8988T (cell line): ENCODE measurements at regions not wholly inside any gene's neighbourhood (a gene's known extent, or its start where the extent isn't known, plus 50 kb on each side); places are given as distances from the start of the nearest gene placed in this dataset.

ENCODE experiments used
- DNase-seq: peaks from one replicate; pipeline ENCODE4 v3.0.0; 2011

- no peak for DNase-seq
Observed at GRCh38 chr14:101110729-101111619, 207.5 kb upstream of the RTL1 start.

DNA sequence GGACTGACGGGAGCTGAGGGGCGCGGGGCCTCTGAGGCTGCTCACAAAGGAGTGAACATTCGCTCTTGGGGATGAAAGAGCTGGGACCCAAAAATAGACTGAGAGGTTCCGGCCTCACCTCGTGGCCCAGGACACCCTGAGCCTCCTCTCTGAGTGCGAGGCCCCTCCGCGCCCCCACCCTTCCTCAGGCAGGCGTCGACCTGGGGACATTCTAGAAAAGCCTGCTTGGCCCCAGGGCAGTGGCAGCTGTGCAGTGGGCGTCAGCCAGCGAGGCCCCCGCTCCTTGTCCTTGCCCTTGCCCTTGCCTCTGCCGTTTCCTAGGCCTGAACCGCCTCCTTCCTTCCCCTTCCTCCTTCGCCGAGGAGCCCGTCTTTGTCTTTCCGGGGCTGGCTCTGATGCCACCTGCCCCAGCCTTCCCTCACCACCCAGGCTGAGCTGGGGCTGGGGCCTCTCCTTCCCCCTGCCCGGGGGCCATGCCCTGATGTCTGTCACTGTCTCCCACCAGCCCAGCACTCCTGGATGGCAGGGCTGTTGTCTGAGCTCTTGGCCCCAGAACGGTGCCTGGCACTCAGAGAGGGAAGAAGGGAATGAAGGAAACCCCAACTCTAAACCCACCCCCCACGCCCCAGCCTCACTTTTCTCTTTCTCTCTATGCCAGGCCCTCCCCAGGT lies 208.2 kb upstream of the RTL1 start:
- DNase-seq, result no peak

DNA sequence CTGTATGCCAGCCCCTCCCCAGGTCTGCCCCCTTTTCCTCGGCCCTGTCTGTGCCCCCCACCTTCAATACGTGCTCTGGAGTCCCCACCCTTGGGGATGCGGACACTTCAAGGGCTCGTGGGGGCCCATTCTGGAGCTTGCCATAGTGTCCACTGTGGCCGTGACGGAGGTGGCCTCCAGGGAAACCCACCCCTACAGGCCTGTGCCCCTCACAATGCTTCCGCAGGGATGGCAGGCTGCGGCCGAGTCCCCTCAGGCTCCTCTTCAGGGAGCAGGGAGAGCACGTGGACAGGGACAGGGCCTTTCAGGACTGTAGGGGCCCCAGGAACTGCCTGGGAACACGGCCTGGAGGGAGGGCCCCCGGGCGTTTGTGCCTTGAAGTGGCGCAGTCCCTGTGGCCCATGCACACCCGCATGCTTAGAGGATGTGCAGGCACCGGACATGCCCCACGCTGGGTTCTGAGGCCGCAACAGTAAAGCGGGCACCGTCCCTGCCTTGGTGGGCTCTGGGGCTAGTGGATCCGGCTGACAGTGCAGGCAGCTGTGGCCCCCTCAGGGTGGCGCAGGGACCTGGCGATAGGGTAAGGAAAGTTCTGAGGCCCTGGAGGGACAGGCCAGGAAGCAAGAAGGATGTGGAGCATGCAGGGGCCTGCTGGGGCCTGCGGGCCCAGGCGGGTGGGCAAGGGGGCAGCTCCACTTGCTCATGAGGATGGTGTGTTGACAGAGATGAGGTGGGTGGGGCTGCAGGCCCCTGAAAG lies 209.0 kb upstream of the RTL1 start:
- no peak for DNase-seq

GRCh38 chr14:101113108-101113612 lies 209.6 kb upstream of the RTL1 start:
- no peak for DNase-seq

GRCh38 chr14:101113835-101114725 lies 210.6 kb upstream of the RTL1 start:
- no peak for DNase-seq

DNA sequence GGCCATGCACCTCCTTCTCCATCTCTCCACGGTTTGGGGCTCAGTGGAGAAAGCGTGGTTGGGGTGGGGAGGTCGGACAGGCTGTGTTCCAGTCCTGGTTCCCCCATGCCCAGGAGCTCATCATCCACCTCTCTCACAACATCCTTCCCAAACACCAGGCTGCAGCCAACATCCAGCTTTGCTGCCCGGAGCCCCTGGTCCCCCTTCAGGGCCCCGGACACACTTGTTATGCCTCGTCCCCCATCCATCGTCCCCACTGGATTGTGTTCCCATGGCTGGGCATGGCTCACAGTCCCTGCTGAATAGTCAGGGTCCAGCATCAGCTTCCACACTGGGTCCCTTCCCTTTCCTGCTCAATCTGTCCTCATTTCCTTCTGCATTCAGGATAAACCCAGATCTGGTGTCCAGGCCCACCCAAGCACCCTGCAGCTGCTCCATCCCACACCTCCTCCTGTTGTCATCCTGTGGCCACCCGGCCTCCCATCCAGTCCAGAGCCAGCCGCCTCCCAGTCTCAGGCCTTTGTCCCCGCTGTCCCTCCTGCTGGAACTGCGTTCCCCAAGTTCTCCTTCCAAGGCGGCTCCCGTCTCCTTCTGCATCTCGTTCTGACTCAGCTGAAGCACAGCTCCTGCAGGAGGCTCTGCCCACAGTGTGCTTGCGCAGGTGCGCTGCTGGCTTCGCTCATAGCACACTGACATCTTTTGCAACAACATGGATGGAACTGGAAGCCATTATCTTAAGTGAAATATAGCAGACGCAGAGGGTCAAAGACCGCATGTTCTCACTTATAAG lies 211.4 kb upstream of the RTL1 start:
- DNase-seq, result no peak

DNA sequence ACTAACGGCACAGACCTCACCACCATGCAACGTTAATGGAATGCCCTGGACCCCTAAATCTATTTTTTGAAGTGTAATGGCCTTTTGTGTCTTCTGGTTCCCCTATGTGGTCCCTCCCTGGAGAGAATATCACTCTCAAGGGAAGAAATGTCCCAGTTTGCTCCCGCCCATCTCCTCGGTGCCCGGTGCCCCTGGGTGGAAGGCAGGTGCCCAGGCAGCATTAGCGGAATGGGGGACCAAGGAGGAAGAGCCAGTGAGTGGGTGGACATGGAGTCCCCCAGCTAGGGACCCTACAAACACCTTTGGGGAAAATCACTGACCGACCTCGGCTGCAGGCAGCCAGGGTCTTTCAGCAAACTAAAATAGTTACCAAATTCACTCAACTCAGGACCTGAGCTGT lies 212.1 kb upstream of the RTL1 start:
- no peak for DNase-seq

DNA sequence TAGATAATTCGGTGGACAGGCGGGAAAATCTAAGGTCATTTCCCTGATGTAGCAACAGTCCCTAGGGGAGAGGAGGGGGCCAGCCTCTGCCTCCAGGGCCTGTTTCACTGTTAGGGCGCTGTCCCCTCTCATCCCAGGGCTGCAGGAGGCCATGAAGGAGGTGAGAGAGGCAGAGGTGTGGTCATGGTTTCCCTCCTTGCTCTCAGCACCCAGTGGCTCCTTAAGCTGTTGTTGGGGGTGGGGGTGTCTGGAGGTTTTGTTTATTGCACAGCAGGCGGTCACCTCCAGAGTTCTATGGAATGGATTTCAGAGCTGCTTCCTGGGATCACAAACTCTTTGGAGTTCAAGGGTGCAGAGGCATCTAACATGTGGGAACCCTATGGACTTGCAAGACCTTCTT lies 212.5 kb upstream of the RTL1 start:
- no peak for DNase-seq

DNA sequence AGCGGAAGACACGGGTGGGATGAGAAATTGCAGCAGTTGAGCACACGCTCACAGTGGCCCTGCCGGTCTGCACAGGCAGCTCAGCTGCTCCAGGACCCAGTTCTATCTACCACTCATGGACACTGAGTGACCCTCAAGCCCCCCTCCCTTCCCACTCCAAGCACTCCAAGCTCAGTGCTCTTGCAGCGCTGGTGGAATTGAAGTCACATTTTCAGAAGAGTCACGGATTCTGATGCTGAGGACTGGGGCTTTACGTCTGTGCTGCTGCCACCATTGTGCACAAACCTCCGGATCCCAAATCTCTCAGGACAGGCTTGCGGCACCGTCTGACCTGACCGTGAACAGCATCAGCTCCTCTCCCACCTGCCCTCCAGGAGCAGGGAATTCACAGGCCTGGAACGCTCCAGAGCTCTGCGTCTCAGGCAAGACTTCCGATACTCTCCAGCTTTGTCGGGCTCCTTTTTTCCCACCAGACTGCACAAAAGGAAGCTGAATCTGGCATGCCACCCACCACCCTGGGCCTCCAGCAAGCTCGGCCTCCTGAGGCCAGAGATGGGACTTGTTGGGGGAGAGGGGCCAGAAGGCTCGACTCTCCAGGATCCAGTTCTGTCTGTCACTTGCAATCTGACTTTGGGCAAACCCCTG lies 213.1 kb upstream of the RTL1 start:
- no peak for DNase-seq

DNA sequence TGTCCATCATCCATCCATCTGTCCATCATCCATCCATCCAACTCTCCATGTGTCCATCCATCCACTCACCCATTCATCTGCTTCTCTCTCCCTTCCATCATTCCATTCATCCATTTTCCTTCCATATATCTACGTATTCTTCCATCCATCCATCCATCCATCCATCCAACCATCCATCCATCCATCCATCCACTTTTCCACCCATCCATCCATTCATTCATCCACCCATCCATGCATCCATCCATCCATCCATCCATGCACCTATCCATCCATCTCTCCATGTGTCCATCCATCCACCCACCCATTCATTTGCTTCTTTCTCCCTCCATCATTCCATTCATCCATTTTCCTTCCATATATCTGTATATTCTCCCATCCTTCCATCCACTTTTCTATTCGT lies 214.0 kb upstream of the RTL1 start:
- no peak for DNase-seq

- DNase-seq, result no peak
Observed at GRCh38 chr14:101118233-101118632, 214.7 kb upstream of the RTL1 start.

DNA sequence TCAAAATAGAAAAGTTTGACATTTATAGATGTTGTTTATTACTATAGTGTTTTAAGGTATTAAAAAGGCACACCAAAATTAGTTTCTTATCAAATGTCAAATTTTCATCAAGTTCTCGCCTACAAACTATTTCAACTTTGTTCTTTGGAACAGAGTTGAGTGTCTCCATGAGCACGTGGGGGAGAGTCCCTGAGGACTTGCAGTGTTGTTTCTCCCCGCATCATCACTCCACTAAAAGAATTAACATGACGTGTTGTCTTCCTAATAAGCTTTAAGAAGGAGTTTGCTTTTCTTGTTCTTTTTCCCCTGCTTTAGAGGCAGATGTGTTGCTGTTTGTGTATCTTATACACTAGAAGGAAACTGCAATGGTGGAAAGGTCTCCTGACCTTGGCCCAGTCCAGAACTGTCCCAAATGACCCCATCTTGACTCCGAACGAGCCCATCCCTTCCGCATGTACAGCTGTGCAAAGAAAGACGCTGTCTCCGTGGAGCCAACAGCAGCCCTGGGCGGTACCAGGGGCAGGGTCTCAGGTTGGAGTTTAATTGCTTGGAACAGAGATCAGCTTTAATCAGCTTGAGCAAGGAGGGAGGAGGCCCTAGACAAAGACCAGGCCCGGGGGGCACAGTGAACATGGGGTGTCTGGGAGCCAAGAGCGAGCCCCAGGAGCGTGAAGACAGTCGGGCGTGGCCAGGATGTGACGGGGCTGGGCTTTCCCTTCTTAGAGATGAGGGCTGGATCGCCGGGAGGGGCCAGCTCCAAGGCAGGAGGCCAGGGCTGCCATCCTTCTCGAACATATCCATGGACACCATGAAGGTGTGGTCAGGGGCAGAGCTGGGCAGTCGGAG lies 215.4 kb upstream of the RTL1 start:
- no peak for DNase-seq

DNA sequence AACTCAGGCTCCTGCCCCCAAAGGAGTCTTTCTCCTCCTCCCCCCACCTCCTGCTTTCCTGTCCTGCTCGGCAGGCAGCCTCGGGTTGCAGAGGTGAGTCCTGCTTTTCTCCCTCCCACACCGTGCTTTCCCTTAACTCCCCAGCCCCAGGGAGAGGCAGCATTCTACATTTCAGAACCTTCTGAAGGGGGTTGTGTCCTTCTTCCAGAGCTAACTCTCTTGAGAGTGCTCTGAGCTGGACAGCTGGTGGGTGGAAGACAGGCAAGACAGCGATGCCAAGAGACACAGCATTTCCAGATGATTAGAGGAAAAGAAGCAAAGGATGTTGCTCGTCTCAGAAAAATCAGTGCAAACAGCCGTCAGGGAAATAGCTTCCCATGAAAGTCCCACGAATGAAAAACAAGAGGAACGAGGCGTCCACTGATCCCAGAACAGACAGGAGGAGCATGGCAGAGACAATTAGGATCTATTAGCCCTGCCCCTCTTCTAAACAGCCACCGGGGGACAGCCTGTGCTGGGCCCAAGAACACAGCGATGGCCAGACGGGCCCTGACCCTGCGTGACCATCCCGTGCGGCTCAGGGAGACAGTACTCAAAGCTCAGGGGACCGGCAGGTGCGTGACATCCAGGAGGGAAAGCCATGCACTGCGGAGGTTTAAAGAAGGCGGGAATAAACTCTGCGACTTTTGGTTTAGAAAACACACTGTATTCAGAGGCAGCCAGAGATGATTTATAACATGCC lies 216.5 kb upstream of the RTL1 start:
- DNase-seq, result no peak

- DNase-seq, result no peak
Observed at GRCh38 chr14:101120641-101121507, 217.4 kb upstream of the RTL1 start.

DNA sequence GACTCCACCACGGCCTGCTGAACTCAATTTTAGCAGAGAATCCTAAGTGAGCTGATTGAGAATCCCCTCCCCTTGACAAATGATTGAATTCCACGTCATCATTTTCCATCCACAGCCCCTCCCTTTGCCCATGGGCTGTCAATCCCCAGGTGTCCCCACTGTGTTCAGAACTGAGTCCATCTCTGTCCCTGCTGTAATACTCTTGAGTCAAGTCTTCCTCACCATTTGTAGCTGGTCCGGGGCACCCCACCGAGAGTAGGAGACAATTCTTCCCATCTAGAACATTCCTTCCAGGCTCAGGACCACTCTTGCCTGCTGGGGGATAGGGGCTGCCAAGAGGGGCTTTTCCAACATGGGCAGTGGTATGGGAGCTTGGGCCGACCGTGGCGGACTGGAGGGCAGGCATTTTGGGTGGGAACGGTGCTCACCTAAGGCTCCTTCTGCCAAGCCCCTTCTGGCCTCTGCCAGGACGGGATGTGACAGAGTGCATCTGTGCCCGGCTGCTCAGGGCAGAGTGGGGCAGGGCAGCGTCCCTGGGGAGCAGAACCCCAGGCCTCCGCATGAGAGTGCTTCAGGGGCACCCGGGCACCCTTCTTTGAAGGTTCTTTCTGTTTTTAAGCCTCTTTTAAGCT lies 218.1 kb upstream of the RTL1 start:
- no peak for DNase-seq

GRCh38 chr14:101122237-101123141 lies 219.0 kb upstream of the RTL1 start:
- no peak for DNase-seq
